ENCODE measurements at regions not wholly inside any gene's neighbourhood (a gene's known extent, or its start where the extent isn't known, plus 50 kb on each side); places are given as distances from the start of the nearest gene placed in this dataset.

GRCh38 chr22:22827187-22827939, 60.3 kb upstream of the IGLL5 start:
- no peak overlapping the region for H3K4me2 ChIP-seq (replicated peaks; ENCODE audit: low read depth, low read length, poor library complexity, severe bottlenecking)
- POLR2A ChIA-PET = no interaction called here
- no peaks in the 10 kb centered on the region for H3K79me2 ChIP-seq (ENCODE audit: control insufficient read depth, insufficient read depth, low read length)
- no peak overlapping the region for H3K4me3 ChIP-seq (ENCODE audit: control extremely low read depth in 1 of 5, extremely low read depth in 1 of 5, insufficient read depth in 1 of 5, low read depth in 2 of 5, low read length in 4 of 5)
- TF ChIP-seq EZH2 (IDR thresholded peaks at IDR 0.05; ENCODE audit: borderline replicate concordance, insufficient read depth, low read depth, low read length, poor library complexity, severe bottlenecking) = no peak
- no peak for TF ChIP-seq CTCF (IDR thresholded peaks at IDR 0.05)
- H3K27ac ChIP-seq (ENCODE audit: low read length in 2 of 2) = no peak overlapping the region
- H2AFZ ChIP-seq (ENCODE audit: insufficient read depth, low read depth, low read length, poor library complexity, severe bottlenecking) = no peak overlapping the region
- H3K4me1 ChIP-seq (ENCODE audit: control insufficient read depth in 2 of 2, insufficient read depth in 2 of 2, low read length in 2 of 2) = peaks cover 15% of the 10 kb centered on the region in 2 donors
- DNase-seq (no peak), ATAC-seq (ENCODE audit: low read depth) (no peak)
- CTCF ChIA-PET = no interaction called here
- Mint-ChIP-seq H3K4me1 (peaks cover 17% of the 10 kb centered on the region), H3K27me3 (peaks cover 10% of the 10 kb centered on the region), H3K27ac (no peak overlapping the region), H3K4me3 (no peak overlapping the region), H3K9me3 (ENCODE audit: insufficient read depth) (no peaks in the 10 kb centered on the region)
- peaks cover 2 to 20% (median 3%) of the 10 kb centered on the region in 3 donors for H3K9me3 ChIP-seq (ENCODE audit: control extremely low read depth in 1 of 3, control insufficient read depth in 2 of 3, insufficient read depth in 1 of 3, low read length in 2 of 3)
- H3K9ac ChIP-seq (ENCODE audit: low read length) = no peak overlapping the region
- H3K36me3 ChIP-seq (replicated peaks in 1 of 2; ENCODE audit: control extremely low read depth in 1 of 2, control insufficient read depth in 1 of 2, extremely low read depth in 1 of 2, insufficient read depth in 2 of 2, low read length in 1 of 2) = no peaks in the 10 kb centered on the region
- WGBS (ENCODE audit: insufficient coverage) = 96% methylated on average over 8 of the region's 8 CpGs
- intact Hi-C loops (cut with micrococcal nuclease) = no loop called here
- no peaks in the 10 kb centered on the region for H3K27me3 ChIP-seq (replicated peaks in 1 of 4; ENCODE audit: control extremely low read depth in 1 of 4, control insufficient read depth in 3 of 4, insufficient read depth in 4 of 4, low read length in 3 of 4)
- no peaks in the 10 kb centered on the region for H4K20me1 ChIP-seq (ENCODE audit: control insufficient read depth, insufficient read depth, low read length, poor library complexity, severe bottlenecking)

- CTCF ChIA-PET = interaction anchor here (0.9 to 2.4 kb wide), 6 partner anchors 19 to 126 kb away, joined by 3 to 9 read pairs (median 4); no protein-coding TSS in a partner anchor
- no CpG with 5 or more reads among the region's 2 CpGs for WGBS (ENCODE audit: insufficient coverage)
- Mint-ChIP-seq H3K4me1 (peaks cover 2% of the 10 kb centered on the region), H3K27me3 (peaks cover 25% of the 10 kb centered on the region), H3K9me3 (ENCODE audit: insufficient read depth) (no peaks in the 10 kb centered on the region), H3K27ac (no peak overlapping the region), H3K4me3 (no peak overlapping the region)
- no peaks in the 10 kb centered on the region for H3K79me2 ChIP-seq (ENCODE audit: control insufficient read depth, insufficient read depth, low read length)
- no peak overlapping the region for H3K4me3 ChIP-seq (ENCODE audit: control extremely low read depth in 1 of 5, extremely low read depth in 1 of 5, insufficient read depth in 1 of 5, low read depth in 2 of 5, low read length in 4 of 5)
- H3K27me3 ChIP-seq (replicated peaks in 1 of 4; ENCODE audit: control extremely low read depth in 1 of 4, control insufficient read depth in 3 of 4, insufficient read depth in 4 of 4, low read length in 3 of 4) = no peaks in the 10 kb centered on the region
- H3K4me1 ChIP-seq (ENCODE audit: control insufficient read depth in 2 of 2, insufficient read depth in 2 of 2, low read length in 2 of 2) = no peaks in the 10 kb centered on the region
- no peak for ATAC-seq (ENCODE audit: low read depth)
- intact Hi-C loops (cut with micrococcal nuclease) = no loop called here
- H3K4me2 ChIP-seq (replicated peaks; ENCODE audit: low read depth, low read length, poor library complexity, severe bottlenecking) = no peak overlapping the region
- no peaks in the 10 kb centered on the region for H4K20me1 ChIP-seq (ENCODE audit: control insufficient read depth, insufficient read depth, low read length, poor library complexity, severe bottlenecking)
- H3K36me3 ChIP-seq (replicated peaks in 1 of 2; ENCODE audit: control extremely low read depth in 1 of 2, control insufficient read depth in 1 of 2, extremely low read depth in 1 of 2, insufficient read depth in 2 of 2, low read length in 1 of 2) = no peaks in the 10 kb centered on the region
- POLR2A ChIA-PET = no interaction called here
- H3K9ac ChIP-seq (ENCODE audit: low read length) = no peak overlapping the region
- peaks cover 2 to 15% (median 3%) of the 10 kb centered on the region in 3 donors for H3K9me3 ChIP-seq (ENCODE audit: control extremely low read depth in 1 of 3, control insufficient read depth in 2 of 3, insufficient read depth in 1 of 3, low read length in 2 of 3)
- no peak overlapping the region for H2AFZ ChIP-seq (ENCODE audit: insufficient read depth, low read depth, low read length, poor library complexity, severe bottlenecking)
- H3K27ac ChIP-seq (ENCODE audit: low read length in 2 of 2) = no peak overlapping the region
- DNase-seq = no peak
- TF ChIP-seq CTCF (IDR thresholded peaks at IDR 0.05) = no peak
- no peak for TF ChIP-seq EZH2 (IDR thresholded peaks at IDR 0.05; ENCODE audit: borderline replicate concordance, insufficient read depth, low read depth, low read length, poor library complexity, severe bottlenecking)
Observed at GRCh38 chr22:22830193-22830592, 57.4 kb upstream of the IGLL5 start.
